ENCODE measurements at regions not wholly inside any gene's neighbourhood (a gene's known extent, or its start where the extent isn't known, plus 50 kb on each side); places are given as distances from the start of the nearest gene placed in this dataset.

DNA sequence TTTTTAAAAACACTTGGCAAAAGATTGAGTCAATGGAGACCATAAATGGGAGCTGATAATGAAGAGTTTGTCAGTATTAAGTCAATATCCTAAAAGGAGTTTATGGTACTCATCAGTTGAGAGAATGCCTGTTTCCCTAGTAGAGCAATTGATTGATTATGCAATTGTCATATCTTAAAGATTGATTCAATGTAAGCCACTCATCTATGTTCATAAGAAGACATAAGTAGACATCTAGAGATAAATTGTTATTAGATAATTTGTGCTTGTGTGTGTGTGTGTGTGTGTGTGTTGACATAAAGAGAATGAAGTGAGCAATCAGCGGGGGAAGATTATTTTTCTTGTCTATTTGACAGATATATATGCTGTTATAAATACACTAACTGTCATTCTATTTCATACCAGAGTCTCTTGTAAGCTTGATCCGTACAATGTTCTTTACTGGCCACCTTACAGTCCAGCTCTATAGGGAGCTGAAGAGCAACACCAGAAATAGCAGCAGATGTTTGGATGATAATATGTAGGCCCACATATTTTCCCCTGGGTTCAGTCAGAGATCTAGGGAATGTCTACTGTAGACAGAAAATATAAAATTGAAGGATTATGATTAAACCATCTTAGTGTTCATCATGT, 848.6 kb upstream of the EPHA6 start:
- H3K4me3 ChIP-seq (replicated peaks in 1 of 2; ENCODE audit: low read depth in 2 of 2, low read length in 2 of 2): no peak overlapping the region
- no peak for DNase-seq (ENCODE audit: low read depth in 2 of 2)
- TF ChIP-seq, protein P1, sequence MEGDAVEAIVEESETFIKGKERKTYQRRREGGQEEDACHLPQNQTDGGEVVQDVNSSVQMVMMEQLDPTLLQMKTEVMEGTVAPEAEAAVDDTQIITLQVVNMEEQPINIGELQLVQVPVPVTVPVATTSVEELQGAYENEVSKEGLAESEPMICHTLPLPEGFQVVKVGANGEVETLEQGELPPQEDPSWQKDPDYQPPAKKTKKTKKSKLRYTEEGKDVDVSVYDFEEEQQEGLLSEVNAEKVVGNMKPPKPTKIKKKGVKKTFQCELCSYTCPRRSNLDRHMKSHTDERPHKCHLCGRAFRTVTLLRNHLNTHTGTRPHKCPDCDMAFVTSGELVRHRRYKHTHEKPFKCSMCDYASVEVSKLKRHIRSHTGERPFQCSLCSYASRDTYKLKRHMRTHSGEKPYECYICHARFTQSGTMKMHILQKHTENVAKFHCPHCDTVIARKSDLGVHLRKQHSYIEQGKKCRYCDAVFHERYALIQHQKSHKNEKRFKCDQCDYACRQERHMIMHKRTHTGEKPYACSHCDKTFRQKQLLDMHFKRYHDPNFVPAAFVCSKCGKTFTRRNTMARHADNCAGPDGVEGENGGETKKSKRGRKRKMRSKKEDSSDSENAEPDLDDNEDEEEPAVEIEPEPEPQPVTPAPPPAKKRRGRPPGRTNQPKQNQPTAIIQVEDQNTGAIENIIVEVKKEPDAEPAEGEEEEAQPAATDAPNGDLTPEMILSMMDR (IDR thresholded peaks at IDR 0.05; ENCODE audit: low read depth, low read length): no peak

DNA sequence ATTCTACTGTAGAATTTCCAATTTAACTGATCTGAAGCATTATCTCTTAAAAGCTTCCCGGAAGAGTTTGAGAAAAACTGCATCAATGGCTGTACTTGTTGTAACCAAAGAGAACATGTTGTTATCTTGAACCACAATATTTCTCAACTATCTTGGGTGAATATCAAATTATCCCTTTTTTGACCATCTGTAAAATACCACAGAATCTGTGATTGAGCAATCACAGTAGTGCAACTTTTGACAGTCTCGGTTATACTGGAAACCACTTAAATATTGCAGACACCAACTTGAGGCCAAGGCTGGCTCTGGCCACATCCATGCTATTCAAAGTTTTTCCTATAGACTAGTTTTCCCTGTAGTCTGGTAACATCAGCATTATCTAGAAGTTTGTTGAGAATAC, 842.8 kb upstream of the EPHA6 start:
- DNase-seq (ENCODE audit: low read depth in 2 of 2): peak; percentile 35 to 36
- TF ChIP-seq, protein P1 (IDR thresholded peaks at IDR 0.05; ENCODE audit: low read depth, low read length): no peak
- no peak overlapping the region for H3K4me3 ChIP-seq (replicated peaks in 1 of 2; ENCODE audit: low read depth in 2 of 2, low read length in 2 of 2)

DNA sequence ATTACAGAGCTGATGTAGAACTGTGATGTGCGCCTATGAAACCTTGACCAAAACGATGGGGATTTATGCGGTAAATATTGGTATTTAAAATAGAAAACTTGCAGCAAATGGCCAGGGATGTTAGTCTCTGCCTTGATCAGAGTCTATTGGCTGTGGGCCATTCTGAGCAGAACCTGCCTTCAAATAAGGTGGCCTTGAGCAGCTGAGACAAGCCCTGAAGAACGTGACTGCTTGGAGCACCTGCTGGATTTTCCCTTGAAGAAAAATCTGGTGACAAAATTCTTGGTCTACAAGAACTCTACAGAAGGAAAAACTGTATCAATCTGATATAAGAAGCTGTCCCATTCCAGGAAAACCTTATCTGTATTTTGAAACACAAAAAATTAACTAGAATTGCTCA, 820.1 kb upstream of the EPHA6 start:
- no peak overlapping the region for H3K4me3 ChIP-seq (replicated peaks in 1 of 2; ENCODE audit: low read depth in 2 of 2, low read length in 2 of 2)
- TF ChIP-seq, protein P1 (IDR thresholded peaks at IDR 0.05; ENCODE audit: low read depth, low read length): no peak
- DNase-seq (ENCODE audit: low read depth in 2 of 2): no peak

DNA sequence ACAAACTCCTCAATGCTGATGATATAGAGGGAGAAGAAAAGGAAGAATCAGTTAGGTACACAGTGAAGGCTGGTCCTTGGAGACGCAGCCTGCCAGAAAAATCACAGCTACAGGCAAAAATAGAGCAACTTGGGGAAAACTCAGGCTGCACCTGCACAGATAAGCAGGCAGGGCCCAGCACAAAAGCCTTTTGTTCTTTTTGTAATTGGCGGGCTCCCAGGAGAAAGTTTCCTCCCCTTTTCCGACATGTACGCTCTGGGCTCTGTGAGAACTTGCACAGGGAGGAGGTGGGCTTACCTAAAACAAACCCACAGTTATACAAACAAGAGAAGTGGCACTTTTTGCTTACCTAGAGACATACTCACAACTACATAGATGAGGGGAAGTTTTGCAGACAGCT, 813.4 kb upstream of the EPHA6 start:
- H3K4me3 ChIP-seq (replicated peaks in 1 of 2; ENCODE audit: low read depth in 2 of 2, low read length in 2 of 2): no peak overlapping the region
- TF ChIP-seq, protein P1 (IDR thresholded peaks at IDR 0.05; ENCODE audit: low read depth, low read length): no peak
- DNase-seq (ENCODE audit: low read depth in 2 of 2): no peak

DNA sequence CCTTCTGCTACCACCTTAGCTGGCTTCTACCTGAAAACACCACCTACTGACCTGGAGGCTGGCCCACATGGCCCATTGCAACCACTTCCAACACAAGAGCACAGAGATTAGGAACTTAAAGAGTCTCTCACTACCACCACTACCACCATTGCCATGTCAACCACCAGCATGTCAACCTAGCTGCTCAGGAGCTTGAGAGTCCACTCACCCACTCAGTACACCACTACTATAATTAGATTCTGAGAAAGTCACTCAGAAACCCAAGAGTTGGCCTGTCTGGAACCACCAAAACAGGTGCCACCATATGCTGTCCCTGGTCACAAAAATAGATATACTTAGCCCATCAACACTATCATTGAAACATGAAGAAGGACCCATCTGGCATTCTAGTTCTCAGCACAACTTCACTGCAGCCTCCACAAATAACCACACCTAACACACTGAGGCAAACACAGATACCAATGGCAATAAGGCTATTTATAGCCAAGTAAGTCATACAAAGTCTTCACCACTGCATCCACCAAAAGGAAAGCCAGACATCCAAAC, 806.7 kb upstream of the EPHA6 start:
- no peak for DNase-seq (ENCODE audit: low read depth in 2 of 2)
- TF ChIP-seq, protein P1 (IDR thresholded peaks at IDR 0.05; ENCODE audit: low read depth, low read length): no peak
- H3K4me3 ChIP-seq (replicated peaks in 1 of 2; ENCODE audit: low read depth in 2 of 2, low read length in 2 of 2): no peak overlapping the region

DNA sequence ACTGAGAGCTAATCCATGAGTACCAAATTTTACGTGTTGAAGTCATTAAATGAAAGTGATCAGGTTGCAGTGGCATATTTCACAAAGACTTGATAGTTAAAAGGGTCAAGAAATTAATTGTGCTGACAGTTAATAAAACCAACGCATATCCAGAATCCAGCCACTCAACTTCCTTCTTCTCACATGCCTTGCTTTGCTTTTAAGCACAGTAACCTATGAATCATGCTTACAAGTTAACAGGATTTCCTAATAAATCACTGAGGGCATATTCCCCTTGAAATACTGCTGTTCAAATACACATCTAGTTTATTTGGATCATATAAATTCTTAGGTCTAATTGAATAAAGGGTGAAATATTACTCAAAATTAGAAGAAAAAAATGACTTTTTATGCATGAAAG, 801.5 kb upstream of the EPHA6 start:
- peak in 1 of 2 donors; percentile 5 for DNase-seq (ENCODE audit: low read depth in 2 of 2)
- H3K4me3 ChIP-seq (replicated peaks in 1 of 2; ENCODE audit: low read depth in 2 of 2, low read length in 2 of 2): no peak overlapping the region
- TF ChIP-seq, protein P1 (IDR thresholded peaks at IDR 0.05; ENCODE audit: low read depth, low read length): no peak

DNA sequence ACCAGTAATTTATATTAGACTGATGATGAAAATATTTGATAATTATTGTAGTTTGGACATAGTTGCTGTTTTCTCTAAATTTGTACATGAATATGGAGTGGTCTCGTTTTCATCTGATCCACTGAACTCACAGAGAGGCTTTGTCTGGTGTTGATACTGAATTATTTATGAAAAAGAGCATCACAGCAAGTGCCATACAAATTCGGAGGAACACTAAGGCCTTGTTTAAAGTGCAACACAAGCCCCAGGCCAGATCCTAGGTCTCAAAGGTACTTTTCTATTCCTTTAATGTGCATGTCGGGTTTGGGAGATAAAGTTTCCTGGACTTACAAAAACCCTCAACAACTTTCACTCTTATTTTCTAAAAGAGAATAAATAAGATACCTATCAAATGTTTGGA, 796.8 kb upstream of the EPHA6 start:
- DNase-seq (ENCODE audit: low read depth in 2 of 2): no peak
- H3K4me3 ChIP-seq (replicated peaks in 1 of 2; ENCODE audit: low read depth in 2 of 2, low read length in 2 of 2): no peak overlapping the region
- TF ChIP-seq, protein P1 (IDR thresholded peaks at IDR 0.05; ENCODE audit: low read depth, low read length): no peak

All from cardiac fibroblast (primary cell).